ENCODE measurements at regions not wholly inside any gene's neighbourhood (a gene's known extent, or its start where the extent isn't known, plus 50 kb on each side); places are given as distances from the start of the nearest gene placed in this dataset.

DNA sequence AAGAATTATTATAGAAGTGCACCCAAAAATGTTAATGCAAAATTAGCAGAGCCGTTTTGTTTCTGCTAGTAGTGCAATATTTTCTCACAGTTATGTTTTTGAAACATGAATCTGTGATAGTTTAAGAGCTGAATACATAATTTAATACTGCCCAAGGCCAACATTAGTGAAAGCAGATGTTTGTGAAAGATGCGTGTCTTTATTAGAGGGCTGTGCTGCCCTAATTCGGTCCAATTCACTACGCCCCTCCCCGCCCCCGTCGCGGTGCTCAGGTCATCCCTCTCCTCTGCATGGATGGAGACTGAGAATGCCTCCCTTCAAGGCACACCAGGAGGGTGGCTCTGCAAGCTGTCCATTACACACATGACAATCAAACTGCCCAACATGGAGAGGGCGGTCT, 172.0 kb downstream of the TEX36 start:
- no peak for TF ChIP-seq SREBF2 (IDR thresholded peaks at IDR 0.05)
- TF ChIP-seq CTCF (IDR thresholded peaks at IDR 0.05), result no peak
- no peak for TF ChIP-seq ZFP36 (IDR thresholded peaks at IDR 0.05; ENCODE audit: borderline replicate concordance, partially characterized antibody)
- TF ChIP-seq, protein P1, sequence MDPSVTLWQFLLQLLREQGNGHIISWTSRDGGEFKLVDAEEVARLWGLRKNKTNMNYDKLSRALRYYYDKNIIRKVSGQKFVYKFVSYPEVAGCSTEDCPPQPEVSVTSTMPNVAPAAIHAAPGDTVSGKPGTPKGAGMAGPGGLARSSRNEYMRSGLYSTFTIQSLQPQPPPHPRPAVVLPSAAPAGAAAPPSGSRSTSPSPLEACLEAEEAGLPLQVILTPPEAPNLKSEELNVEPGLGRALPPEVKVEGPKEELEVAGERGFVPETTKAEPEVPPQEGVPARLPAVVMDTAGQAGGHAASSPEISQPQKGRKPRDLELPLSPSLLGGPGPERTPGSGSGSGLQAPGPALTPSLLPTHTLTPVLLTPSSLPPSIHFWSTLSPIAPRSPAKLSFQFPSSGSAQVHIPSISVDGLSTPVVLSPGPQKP (IDR thresholded peaks at IDR 0.05; ENCODE audit: low read depth, low read length), result no peak
- no peak for TF ChIP-seq CEBPB (IDR thresholded peaks at IDR 0.05)

Measured in A549 (cell line).